ENCODE measurements at regions not wholly inside any gene's neighbourhood (a gene's known extent, or its start where the extent isn't known, plus 50 kb on each side); places are given as distances from the start of the nearest gene placed in this dataset.

GRCh38 chr3:82607391-82607790 is 845.9 kb upstream of the GBE1 start:
- TF ChIP-seq NANOG (IDR thresholded peaks at IDR 0.05; ENCODE audit: borderline replicate concordance): no peak
- TF ChIP-seq EZH2phosphoT487 (IDR thresholded peaks at IDR 0.05; ENCODE audit: unreplicated experiment): no peak
- TF ChIP-seq STAT1 (IDR thresholded peaks at IDR 0.05; ENCODE audit: unreplicated experiment): no peak
- no peak for TF ChIP-seq ZNF331 (CRISPR knock-in tag; IDR thresholded peaks at IDR 0.05; ENCODE audit: low read depth)
- TF ChIP-seq ETS1 (IDR thresholded peaks at IDR 0.05): no peak
- TF ChIP-seq JUNB (IDR thresholded peaks at IDR 0.05; ENCODE audit: unreplicated experiment): no peak
- TF ChIP-seq REST (IDR thresholded peaks at IDR 0.05; ENCODE audit: unreplicated experiment): no peak
- TF ChIP-seq CTCF (conservative IDR thresholded peaks at IDR 0.05; ENCODE audit: low read depth in 2 of 2): no peak
- TF ChIP-seq POLR2AphosphoS5 (IDR thresholded peaks at IDR 0.05; ENCODE audit: low read depth): no peak
- no peak for TF ChIP-seq ZNF114 (CRISPR knock-in tag; IDR thresholded peaks at IDR 0.05)
- no peak for TF ChIP-seq CREB1 (CRISPR knock-in tag; IDR thresholded peaks at IDR 0.05; ENCODE audit: low read depth)
- TF ChIP-seq ZNF462 (CRISPR knock-in tag; IDR thresholded peaks at IDR 0.05): no peak
- TF ChIP-seq EZH2 (IDR thresholded peaks at IDR 0.05; ENCODE audit: low read depth, unreplicated experiment): no peak
- Histone ChIP-seq H3K4me2 (no peak overlapping the region), H4K20me1 (replicated peaks; ENCODE audit: insufficient read depth) (no peaks in the 10 kb centered on the region), H3K4me3 (no peak overlapping the region), H3K4me1 (ENCODE audit: insufficient read depth) (no peaks in the 10 kb centered on the region), H3F3A (replicated peaks; ENCODE audit: low read depth) (no peaks in the 10 kb centered on the region), H3K9me2 (ENCODE audit: insufficient read depth) (no peaks in the 10 kb centered on the region; the same call in none of the 2 replicates), H2AFZ (no peak overlapping the region), H3K79me2 (replicated peaks; ENCODE audit: insufficient read depth) (no peaks in the 10 kb centered on the region), H3K27me3 (ENCODE audit: insufficient read depth) (no peaks in the 10 kb centered on the region), H3K27ac (ENCODE audit: low read depth) (no peak overlapping the region), H3K36me3 (ENCODE audit: insufficient read depth) (no peaks in the 10 kb centered on the region)
- Mint-ChIP-seq H3K4me3 (no peak overlapping the region), H3K4me1 (no peaks in the 10 kb centered on the region; the same call in 2 of the 3 replicates), H3K9me3 (peaks cover 10% of the 10 kb centered on the region; the same call in 2 of the 3 replicates), H3K36me3 (ENCODE audit: low read depth) (no peaks in the 10 kb centered on the region; the same call in 2 of the 3 replicates), H3K27me3 (ENCODE audit: insufficient read depth, low read depth, poor library complexity) (no peaks in the 10 kb centered on the region), H3K27ac (no peak overlapping the region)
- DNase-seq (ENCODE audit: low spot score) (no peak), ATAC-seq (no peak)
